Stimulated activated CD8-positive, alpha-beta memory T cell treated with anti-CD3 and anti-CD28 coated beads, Interleukin-7, amount 100 ng/mL, for 1 hour (primary cell): ENCODE measurements at regions not wholly inside any gene's neighbourhood (a gene's known extent, or its start where the extent isn't known, plus 50 kb on each side); places are given as distances from the start of the nearest gene placed in this dataset.
"Not testable (repeated sequence)": the region's sequence is repeated elsewhere in the genome, so short reads cannot be mapped to it uniquely, and the experiment has no call there.

Experiments used
- DNase-seq, 2 donors: peaks; one replicate each; pipeline ENCODE4 v3.0.0-alpha.2; 2020; ENCODE audit warnings: low read depth in 2 of 2

DNA sequence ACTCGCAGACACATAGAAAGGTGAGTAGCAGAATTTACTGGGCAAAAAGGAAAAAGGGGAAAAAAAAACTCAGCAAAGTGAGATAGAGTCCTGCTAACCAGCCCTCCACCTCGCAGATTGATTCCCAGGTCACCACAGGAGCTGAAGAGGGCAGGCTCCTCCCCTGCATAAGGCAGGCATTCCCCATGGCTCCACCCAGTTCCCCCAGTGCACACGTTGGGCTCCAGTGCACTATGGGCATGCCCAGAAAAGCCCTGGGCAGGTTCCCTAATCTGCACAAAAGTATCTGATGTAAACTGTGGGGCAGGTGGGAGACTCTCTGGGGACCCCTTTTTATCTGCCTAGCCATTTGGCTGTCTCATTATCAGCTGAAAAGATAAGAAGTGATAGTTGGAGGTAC is 461.2 kb upstream of the TMEFF2 start:
- no peak for DNase-seq

DNA sequence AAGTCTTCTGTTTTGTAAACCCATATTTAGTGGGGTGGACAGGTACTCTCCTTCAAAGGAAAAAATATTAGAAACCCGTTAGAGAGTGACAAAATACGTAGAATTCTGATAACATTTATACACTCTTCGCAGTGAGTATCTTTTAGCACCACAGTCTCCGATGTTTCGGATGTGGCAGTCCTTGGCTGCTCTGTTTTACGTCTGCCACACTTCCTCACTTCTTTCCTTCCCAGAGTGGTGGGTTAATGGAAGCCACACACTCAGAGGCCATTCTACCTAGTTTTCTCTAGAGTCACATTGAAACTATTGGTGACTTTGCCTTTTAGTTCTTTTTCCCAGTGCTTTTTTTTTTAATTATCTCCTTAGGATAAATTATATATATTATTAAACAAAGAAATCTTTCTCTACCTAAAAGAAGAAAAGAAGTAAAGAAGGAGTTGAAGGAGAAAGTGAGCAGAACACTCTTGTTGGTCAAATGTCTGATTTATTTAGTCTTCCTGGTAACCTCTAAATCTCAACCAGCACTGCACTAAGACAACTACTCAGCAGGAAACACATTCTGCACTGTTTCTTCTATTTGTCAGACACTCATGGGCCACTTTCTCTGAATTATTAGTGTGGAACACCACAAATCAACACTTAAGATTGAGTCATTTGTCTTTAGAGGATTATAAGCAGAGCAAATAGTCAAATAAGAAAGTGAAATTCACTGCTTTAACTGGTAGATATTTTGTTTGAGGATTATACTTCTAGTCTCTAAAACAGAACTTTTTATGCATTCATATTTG is 451.3 kb upstream of the TMEFF2 start:
- DNase-seq: no peak

DNA sequence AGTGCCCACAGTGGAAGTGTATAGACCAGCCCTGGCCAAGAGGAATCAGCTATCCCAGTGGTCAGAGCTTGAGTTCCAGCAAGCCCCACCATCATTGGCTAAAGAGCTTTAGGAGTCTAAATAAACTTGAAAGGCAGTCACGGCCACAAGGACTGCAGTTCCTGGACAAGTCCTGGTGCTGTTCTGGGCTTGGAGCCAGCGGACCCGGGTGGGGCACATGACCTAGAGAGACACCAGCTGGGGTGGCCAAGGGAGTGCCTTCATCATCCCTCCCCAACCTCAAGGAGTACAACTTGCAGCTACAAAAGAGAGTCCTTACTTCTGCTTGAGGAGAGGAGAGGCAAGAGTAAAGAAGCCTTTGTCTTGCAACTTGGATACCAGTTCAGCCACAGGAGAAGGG is 439.8 kb upstream of the TMEFF2 start:
- DNase-seq: no peak

DNA sequence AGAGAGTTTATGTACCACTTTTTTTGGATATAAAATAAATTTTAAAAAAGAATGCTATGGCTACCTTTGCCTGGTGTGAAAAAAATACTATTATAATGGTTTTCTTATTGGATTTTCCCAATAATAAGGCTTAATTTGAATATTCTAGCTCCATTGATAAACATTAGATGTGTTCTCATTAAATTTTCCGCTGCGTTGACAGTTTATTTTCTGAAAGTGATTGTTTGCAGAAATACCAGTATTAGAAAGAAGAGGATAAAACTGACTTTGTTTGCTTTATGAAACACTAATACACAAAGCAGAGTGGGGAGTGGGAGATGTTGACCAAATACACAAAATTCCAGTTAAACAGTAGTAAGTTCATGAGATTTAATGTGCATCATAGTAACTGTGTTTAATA is 433.3 kb upstream of the TMEFF2 start:
- no peak for DNase-seq

DNA sequence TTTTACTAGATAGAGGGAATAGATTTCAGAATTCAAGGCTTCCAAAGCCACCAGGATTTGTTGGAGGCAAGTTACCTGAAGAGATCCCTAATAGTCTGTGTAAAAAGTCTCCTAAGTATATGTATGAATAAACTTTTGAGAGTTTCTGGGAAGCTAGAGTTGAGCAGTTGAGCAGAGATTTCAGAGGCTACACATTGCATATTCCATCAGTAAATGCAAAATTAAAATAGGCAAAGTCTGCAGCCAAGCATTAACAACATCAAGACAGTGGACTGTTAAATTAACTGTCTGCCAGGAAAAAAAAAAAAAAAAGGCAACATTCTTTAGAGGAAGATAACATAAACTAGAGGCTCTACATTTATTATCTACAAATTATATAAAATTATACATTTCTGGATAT is 420.4 kb upstream of the TMEFF2 start:
- DNase-seq: no peak

DNA sequence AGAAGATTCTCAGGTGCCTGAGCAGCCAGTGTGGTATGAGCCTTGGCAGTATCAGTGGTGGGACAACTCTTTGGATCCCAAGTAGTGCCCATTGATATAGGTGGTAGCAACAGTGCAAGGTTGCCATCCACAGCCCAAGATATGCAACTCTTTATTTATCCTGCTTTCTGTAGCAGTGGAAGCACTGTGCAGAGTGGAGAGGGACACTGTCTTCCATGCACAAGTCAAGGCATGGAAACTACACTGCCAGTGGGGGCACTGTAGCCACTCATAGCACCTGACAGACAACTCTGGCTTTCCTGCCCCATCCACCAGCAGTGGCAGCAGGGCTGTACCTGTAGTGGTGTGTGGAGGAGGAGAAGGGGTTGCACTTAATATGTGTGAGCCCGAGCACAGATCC is 409.6 kb upstream of the TMEFF2 start:
- DNase-seq: no peak

DNA sequence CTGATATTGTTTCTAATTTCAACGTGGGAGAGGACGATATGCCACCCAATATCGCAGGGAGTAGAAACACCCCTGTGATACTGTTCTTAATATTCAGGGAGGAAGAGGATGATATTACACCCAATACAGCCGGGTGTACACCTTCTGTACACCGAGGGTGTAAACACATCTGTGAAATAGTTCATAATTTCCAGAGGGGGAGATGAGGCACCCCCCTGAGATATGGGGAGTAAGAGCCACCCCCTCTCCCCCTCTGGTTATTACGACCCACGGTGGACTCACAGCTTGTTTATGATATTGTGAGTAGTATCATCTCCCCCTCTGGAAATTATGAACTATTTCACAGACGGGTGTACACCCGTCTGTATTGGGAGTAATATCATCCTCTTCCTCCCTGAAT is 403.9 kb upstream of the TMEFF2 start:
- not testable (repeated sequence) for DNase-seq

DNA sequence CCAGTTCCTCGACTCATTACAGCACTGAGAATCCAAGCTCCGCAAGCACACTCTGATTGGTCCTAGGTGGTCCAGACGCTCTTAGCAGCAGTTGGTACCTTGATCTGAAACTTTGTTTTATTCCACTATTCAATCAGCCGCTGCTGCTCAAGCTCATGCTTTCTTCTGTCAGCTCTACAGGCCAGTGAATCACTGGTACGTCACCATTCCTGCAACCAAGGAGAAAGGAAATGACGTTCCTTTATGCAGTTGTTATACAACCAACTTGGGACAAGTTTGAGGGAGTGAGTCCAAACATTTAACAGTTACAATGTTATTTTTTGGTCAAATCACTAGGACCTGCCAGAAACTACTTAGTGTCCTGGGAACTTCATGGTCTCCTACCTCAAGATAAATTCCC is 398.8 kb upstream of the TMEFF2 start:
- DNase-seq: no peak

DNA sequence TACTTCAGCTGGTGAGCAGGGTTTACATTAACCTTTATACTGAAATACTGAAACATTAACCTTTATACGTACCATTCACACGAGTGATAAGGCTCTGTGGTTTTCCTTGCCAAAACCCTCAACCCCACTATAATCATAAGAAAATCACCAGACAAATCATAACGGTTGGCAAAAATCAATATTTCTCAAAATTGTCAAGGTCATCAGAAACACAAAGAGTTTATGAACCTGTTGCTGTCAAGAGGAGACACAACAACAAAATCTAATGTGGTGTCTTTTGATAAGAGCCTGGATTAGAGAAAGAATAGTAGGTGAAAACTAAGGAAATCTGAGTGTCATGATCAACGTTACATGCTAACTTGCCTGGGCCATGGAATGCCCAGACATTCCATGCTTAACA is 396.9 kb upstream of the TMEFF2 start:
- no peak for DNase-seq

DNA sequence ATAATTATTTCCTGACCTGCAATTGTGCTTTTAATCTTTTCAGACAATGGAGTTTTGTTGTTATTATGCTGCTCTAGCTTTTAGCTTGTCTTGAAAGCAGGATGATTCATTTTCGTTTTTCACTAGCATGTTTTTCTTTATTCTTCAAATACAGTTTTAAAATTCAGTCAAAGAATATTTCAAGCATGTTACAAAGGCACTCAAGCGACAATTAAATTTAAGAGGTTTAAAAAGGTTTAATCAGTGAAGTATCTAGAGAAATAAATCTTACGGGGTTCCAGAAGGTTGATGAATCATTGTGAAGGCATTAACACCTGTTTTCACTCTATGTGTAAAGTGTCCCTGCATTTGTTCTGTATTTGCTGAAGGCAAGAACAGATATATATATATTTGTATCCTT is 390.7 kb upstream of the TMEFF2 start:
- DNase-seq: no peak

DNA sequence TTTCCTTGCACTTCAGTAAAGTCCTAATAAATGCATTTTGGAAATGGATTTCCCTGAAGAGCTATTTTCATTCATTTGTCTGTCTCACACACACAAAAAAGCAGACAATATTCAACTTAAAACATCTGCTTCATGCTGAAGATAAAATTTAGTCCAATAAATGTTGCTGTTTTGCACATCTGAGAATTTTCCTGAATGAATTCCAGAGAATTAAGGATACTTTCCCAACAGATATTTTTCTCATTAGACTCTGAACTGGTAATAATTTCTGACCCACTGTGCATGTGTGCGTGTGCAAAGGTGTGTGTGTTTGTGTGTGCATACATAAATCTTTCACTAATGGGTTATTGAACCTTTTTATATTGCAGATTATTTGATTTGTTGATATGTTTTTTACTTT is 390.2 kb upstream of the TMEFF2 start:
- DNase-seq: no peak

DNA sequence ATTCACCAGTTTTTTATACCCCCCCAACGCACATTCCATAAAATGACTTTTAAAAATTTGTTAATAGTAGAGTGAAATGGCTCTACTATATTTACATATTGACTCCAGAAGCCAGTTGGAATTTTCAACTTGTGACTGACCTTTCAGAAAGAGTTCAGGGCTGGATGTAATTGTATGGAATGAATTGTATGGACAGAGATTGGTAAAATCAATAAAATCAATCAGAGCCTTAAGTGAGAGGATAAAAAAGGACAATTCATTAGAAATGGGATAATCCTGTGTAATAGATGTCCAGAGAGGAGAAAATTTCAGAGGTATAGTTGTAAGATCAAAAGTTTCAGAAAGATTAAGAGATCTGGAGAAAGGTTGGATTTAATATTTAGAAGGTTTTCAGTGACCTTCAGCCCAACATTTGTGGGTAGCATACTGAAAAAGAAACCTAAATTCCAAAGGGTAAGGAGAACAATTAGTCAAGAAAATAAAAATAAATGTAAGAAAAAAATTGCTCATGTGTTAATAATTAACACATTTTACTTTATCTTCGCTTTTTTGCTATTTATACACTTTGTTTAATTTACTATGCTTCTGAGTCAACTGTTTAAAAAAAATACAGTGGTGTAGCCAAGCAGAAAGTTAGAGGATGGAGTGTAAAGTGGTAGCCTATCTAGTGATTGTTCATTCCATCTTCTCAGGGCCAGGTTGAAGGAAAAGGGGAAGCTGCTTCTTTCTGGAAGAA is 385.4 kb upstream of the TMEFF2 start:
- DNase-seq: no peak

DNA sequence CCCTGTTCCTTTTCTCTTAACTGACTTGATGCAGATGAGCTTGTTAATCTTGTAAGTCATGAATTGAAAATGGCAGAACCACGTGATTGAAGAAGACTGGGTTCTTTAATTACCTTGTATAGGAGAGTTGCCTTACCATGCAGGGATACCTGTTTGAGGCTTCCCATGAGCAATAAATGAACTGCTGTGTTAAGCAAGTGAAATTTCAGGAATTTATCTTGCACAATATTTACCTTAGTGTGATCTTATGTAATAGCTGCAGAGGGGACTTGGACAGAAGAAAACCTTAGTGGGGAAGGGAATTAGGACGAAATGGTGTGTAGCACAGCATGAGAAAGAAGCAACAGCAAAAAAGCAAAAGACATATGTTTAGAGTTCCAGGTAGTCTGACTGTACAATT is 384.0 kb upstream of the TMEFF2 start:
- DNase-seq: no peak

DNA sequence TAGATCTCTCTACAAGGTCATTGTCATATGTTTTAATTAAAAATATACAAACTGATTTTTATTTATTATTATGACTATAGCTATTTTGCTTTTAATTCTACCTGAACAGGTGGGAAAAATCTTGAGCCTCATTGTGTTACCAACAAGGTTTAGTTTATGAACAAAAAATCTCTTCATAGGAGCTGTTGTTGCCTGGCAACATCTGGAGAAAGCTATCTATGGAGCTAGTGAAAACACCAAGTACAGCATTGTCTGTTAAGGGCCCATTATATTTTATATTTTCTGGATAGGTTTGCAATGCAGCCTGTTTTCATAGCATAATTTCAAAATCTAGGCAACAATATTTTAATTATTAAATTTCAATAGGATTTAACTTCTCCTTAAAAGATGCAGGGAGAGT is 383.0 kb upstream of the TMEFF2 start:
- DNase-seq: no peak

DNA sequence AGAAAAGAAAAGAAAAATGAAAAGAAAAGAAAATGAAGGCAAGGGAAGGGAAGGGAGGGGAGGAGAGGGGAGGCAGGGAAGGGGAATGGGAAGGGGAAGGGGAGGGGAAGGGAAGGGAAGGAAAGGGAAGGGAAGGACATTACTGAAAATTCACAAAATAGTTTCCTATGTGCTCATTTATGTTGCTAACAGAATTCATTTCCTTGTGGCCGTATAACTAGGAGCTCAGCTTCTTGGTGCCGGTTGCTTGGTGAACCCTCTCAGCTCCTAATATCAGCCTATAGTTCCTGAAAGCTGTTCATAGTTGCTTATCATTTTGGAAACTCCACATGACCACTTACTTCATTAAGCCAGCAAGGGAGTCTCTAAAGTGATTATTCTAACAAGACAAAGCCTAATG is 379.8 kb upstream of the TMEFF2 start:
- DNase-seq: no peak

DNA sequence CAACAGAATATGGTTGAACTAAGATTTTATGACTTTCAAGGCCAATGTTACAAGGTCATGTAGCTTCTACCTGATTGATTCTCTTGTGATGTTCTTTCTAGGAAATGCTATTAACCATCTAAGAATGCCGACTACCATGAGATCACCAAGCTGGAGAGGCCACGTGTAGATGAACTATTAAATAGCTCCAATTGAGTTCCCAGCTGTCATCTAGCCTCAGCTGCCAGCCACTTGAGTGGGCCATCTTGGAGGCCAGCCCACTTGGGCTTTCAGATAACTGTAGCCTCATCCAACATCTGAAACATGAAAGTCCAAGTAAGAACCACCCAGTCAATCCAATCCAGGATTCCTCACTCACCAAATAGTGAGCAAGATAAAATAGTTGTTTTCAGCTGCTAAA is 376.9 kb upstream of the TMEFF2 start:
- no peak for DNase-seq

DNA sequence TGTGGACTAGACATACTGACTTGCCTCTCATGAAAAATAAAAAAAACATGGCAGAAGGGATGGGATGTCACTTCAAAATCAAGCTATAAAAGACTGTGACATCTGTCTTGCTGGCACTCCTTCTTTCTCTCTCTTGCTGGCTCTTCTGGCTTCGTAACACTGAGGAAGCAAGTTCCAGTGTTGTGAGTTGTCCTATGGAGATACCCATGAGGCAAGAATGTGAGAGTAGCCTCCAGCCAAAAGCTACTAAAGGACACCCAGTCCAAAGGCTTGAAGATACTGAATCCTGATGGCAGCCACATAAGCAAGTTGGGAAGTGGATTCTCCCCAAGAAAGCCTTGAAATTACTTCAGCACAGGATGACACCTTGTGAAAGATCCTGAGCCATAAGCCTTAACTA is 376.1 kb upstream of the TMEFF2 start:
- DNase-seq: no peak

DNA sequence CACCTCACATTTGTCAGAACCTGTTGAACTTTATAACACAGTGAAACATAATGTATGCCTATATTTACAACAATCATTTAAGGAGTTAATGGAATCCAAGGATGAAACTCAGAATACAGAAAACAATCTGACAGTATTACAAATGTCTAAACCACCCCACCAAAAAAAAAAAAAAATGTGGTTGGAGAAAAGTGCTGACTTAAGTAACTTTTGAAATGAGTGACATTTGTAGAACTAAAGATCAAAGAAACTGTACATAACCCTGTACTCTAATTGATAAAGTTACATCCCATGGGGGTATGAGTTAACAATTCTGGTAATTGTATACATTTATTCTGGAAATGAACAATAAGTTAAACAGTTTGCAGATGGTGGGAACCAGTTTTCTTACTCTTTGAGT is 372.1 kb upstream of the TMEFF2 start:
- DNase-seq: no peak

DNA sequence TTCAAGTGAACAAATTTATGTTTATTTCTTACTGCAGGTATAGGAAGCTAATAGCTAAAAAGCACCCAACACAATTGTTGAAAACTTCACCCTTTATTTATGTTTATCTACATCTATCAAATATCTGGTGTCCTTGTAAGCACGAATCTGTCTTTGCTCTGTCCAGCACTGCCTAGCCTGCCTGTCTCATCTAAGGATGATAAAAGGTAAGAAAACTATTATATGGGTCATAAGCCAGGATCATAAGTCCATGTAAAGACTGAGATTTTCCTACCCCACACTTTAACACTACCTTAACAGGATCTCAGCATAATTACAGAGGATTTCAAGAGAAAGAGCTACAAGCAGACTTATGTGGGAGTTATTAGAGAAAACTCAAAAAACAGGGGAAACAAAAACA is 365.6 kb upstream of the TMEFF2 start:
- no peak for DNase-seq

DNA sequence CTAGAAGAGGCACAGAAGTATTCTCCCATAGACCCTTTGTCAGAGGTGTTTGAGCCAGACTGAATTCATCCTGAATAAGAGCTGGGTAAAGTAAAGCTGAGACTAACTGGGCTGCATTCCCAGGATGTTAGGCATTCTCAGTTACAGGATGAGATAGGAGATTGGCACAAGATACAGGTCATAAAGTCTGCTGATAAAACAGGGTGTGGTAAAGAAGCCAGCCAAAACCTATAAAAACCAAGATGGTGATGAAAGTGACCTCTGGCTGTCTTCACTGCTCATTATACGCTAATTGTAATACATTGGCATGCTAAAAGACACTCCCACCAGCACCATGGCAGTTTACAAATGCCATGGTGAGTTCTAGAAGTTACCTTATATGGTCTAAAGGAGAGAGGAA is 364.9 kb upstream of the TMEFF2 start:
- DNase-seq: no peak

DNA sequence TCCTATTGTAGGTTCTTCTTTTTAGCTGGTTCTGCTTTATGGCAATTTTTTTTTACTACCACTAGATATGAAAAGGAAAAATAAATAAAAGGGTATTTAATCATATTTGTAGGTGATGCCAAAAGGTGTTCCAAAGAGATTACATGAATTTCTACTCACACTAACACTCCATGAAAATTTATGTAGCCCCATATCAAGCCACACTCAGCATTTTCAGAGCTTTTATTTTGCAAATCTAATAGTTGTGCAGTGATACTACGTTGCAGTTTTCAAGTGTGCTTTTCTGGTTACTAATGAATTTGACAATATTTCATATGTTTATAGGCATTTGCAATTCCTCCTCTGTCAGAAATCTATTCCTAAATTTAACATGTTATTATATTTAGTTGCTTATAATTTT is 363.9 kb upstream of the TMEFF2 start:
- no peak for DNase-seq

DNA sequence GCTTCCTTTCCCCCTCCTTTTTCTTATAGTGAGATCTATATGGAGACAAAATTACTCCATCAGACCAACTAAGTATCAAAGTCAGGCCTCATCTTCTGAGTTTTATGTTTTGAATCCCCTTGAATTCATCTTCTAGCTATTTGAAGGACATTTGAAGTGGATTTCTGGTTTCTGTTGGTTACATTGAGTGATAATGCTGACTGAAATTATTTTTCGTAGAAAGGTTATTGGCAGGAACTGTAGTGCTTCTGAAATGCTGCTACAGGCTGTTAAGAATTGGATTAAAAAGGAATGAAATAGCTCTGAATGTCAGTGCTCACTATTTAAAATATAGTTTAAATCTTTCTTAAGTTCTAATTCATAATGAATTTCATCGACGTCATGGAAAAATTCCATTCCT is 361.0 kb upstream of the TMEFF2 start:
- DNase-seq: no peak

DNA sequence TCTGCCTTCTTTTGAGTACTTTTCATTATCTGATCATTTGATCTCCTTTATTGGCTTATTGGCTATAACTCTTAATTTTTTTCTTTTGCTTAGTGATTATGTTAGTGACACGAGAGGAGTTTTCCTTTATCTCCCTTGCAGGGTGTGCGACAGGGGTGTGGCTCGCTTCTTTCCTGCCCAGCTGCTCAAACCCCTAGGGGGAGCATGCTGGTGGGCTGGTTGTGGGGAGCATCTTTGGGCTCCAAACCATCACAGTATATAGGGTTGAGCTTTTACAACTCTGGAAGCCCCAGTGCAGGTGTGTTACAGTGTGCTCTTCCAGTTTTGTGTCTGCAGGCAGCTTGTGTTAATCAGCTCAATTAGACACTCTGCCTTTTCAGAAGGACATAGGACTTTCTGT is 357.0 kb upstream of the TMEFF2 start:
- DNase-seq: no peak

DNA sequence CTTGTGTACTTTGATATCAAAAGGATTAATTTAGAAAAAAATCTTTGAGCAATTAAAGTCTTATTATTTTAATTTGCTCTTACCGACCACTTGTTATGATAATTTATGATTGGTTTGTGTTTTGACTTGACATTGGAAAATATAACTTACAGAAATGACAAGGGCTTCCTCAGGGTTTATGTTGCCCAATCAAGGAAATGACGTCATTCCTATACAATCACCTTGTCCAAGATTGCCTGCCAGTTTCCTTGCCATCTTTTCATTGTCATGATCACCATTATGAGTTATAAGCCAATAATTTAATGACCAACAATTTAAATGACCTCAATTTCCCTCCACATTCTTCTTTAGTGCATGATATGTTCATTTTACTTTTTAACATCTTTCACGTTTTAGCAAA is 351.8 kb upstream of the TMEFF2 start:
- no peak for DNase-seq
